ENCODE measurements at regions not wholly inside any gene's neighbourhood (a gene's known extent, or its start where the extent isn't known, plus 50 kb on each side); places are given as distances from the start of the nearest gene placed in this dataset.

- H3K9ac ChIP-seq (ENCODE audit: control insufficient read depth, extremely low read depth, insufficient read depth, low read length) = no peak overlapping the region
- H3K4me2 ChIP-seq (ENCODE audit: control insufficient read depth, extremely low read depth, insufficient read depth, low read depth, low read length) = peak overlapping the region; percentile 57
- dilution Hi-C loops (cut with MboI; ENCODE audit: extremely low pct_ligation_motif_present, low sequenced_read_pairs) = no loop called here
- H3K9me1 ChIP-seq (ENCODE audit: control insufficient read depth, extremely low read depth, insufficient read depth, low read length) = no peaks in the 10 kb centered on the region
- H3K27me3 ChIP-seq (ENCODE audit: control insufficient read depth, extremely low read depth, insufficient read depth, low read length) = no peaks in the 10 kb centered on the region
- H3K4me3 ChIP-seq (ENCODE audit: control insufficient read depth in 2 of 3, extremely low read depth in 1 of 3, insufficient read depth in 2 of 3, low read depth in 1 of 3, low read length in 3 of 3) = peak overlapping the region in 1 of 3 experiments; percentile 4
- H3K27ac ChIP-seq (ENCODE audit: control insufficient read depth, insufficient read depth, low read length) = peak overlapping the region; percentile 88
- no peaks in the 10 kb centered on the region for H4K20me1 ChIP-seq (ENCODE audit: control insufficient read depth, extremely low read depth, insufficient read depth, low read length)
- TF ChIP-seq CTCF (optimal IDR thresholded peaks at IDR 0.05 in 1 of 3, IDR thresholded peaks at IDR 0.05 in 1 of 3, conservative IDR thresholded peaks at IDR 0.05 in 1 of 3; ENCODE audit: extremely low read depth in 1 of 3, insufficient read depth in 2 of 3, low read length in 3 of 3) = no peak
- no peak for TF ChIP-seq EZH2 (IDR thresholded peaks at IDR 0.05; ENCODE audit: low read length)
- peak; percentile 69 for DNase-seq (ENCODE audit: low read depth, low spot score)
- peak; percentile 96 for FAIRE-seq
- peaks cover 64% of the 10 kb centered on the region for H3K4me1 ChIP-seq (ENCODE audit: control insufficient read depth, extremely low read depth, insufficient read depth, low read length)
- no peaks in the 10 kb centered on the region for H3K9me3 ChIP-seq (ENCODE audit: control insufficient read depth, low read depth, low read length)
- no peaks in the 10 kb centered on the region for H3K79me2 ChIP-seq (ENCODE audit: control insufficient read depth, insufficient read depth, low read length)
- H3K36me3 ChIP-seq (ENCODE audit: control insufficient read depth in 2 of 2, extremely low read depth in 1 of 2, insufficient read depth in 2 of 2, low read length in 2 of 2) = no peaks in the 10 kb centered on the region
- H2AFZ ChIP-seq (ENCODE audit: control insufficient read depth, low read length) = no peak overlapping the region
Measured at GRCh38 chr3:150351398-150351797, 56.7 kb upstream of the TSC22D2 start.

GRCh38 chr3:150349314-150350097, 58.6 kb upstream of the TSC22D2 start:
- Histone ChIP-seq H3K36me3 (ENCODE audit: control insufficient read depth in 2 of 2, extremely low read depth in 1 of 2, insufficient read depth in 2 of 2, low read length in 2 of 2) (no peaks in the 10 kb centered on the region), H3K79me2 (ENCODE audit: control insufficient read depth, insufficient read depth, low read length) (no peaks in the 10 kb centered on the region), H2AFZ (ENCODE audit: control insufficient read depth, low read length) (peak overlapping the region; percentile 38), H3K27me3 (ENCODE audit: control insufficient read depth, extremely low read depth, insufficient read depth, low read length) (no peaks in the 10 kb centered on the region), H3K9me3 (ENCODE audit: control insufficient read depth, low read depth, low read length) (no peaks in the 10 kb centered on the region), H3K27ac (ENCODE audit: control insufficient read depth, insufficient read depth, low read length) (peak overlapping the region; percentile 88), H3K4me2 (ENCODE audit: control insufficient read depth, extremely low read depth, insufficient read depth, low read depth, low read length) (peak overlapping the region; percentile 72), H3K9ac (ENCODE audit: control insufficient read depth, extremely low read depth, insufficient read depth, low read length) (no peak overlapping the region), H3K4me3 (ENCODE audit: control insufficient read depth in 2 of 3, extremely low read depth in 1 of 3, insufficient read depth in 2 of 3, low read depth in 1 of 3, low read length in 3 of 3) (no peak overlapping the region), H3K4me1 (ENCODE audit: control insufficient read depth, extremely low read depth, insufficient read depth, low read length) (peaks cover 82% of the 10 kb centered on the region), H4K20me1 (ENCODE audit: control insufficient read depth, extremely low read depth, insufficient read depth, low read length) (no peaks in the 10 kb centered on the region), H3K9me1 (ENCODE audit: control insufficient read depth, extremely low read depth, insufficient read depth, low read length) (no peaks in the 10 kb centered on the region)
- TF ChIP-seq EZH2 (IDR thresholded peaks at IDR 0.05; ENCODE audit: low read length) = no peak
- peak in 2 of 3 experiments; percentile 4 to 28 for TF ChIP-seq CTCF (optimal IDR thresholded peaks at IDR 0.05 in 1 of 3, IDR thresholded peaks at IDR 0.05 in 1 of 3, conservative IDR thresholded peaks at IDR 0.05 in 1 of 3; ENCODE audit: extremely low read depth in 1 of 3, insufficient read depth in 2 of 3, low read length in 3 of 3)
- FAIRE-seq = peak; percentile 69
- dilution Hi-C loops (cut with MboI; ENCODE audit: extremely low pct_ligation_motif_present, low sequenced_read_pairs) = no loop called here
- no peak for DNase-seq (ENCODE audit: low read depth, low spot score)
